HG03139 (cell line): ENCODE measurements at regions not wholly inside any gene's neighbourhood (a gene's known extent, or its start where the extent isn't known, plus 50 kb on each side); places are given as distances from the start of the nearest gene placed in this dataset.

Experiments used
- ATAC-seq: cut with Tn5 transposase; IDR thresholded peaks from one replicate; pipeline ENCODE4 v1.9.1; 2021; ENCODE audit not compliant: unreplicated experiment

DNA sequence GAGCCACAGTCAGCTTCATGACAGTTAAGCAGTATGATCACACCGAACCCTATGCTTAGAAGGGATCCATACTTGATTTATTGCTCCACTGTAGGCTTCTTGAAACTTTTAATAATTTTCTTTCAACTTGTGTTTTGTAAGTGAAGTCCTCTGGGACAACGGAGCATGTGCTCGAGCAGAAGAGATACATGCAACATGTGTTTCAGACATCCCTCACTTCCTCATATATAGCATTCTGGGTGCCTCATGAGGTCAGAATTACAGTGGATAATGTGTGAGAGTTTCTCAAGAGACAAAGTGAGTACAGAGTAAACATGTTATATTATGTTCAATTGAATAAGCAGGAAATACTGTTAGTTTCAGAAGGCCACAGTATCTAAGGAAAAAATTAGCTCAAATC lies 893.2 kb downstream of the FAT4 start:
- ATAC-seq = no peak

DNA sequence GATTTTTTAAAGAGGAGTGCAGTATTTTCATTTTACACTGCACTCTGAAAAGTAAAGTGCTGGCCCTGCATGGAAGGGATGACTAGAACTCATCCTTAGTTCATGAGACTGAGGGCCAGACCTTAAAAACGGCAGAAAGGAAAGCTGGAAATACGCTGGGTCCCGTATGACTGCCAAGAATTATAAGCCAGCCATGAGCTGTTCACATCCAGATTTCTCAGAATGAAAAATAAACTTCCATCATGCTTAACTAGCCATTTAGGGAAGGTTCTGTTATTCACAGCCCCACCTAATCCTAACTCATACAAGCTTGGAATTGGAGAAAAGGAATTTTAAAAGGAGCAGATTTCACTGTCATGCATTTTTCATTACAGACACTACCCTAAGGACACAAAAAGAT lies 894.4 kb downstream of the FAT4 start:
- ATAC-seq = no peak

DNA sequence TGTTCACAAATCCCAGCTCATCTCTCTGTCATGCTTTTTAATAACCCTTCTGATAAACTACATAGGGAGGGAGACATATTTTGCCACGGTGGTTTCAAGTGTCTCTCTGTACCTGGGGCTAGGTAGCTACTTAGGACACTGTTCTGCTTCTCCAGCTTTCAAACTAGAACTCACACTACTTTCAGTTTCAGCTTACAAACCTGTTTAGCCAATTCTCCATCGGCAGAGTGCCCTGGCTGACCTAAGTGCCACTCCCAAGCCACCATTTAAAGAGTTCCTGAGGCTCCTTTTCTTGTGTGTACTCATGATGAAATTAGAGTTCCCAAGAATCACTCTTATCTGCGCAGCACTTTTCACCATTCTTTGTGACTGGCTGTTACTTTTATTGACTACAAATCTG lies 899.2 kb downstream of the FAT4 start:
- ATAC-seq = no peak

DNA sequence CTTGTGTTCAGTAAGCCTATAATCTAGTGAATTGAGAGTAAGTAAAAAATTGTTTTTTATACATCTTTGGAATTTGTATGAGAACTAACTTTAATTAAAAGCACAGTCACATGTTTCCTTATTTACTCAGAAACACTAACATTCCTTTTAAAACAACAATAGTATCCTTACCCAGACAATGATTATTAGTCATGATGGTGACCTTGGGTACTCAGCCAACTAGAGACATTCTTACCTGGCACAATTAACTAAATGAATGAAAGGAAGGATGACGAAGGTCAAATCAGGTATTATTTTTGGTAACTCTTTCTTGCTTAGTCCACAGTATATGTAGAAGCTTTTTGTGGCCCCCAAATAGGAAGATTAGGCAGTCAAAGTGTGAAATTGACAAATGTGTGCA lies 901.0 kb downstream of the FAT4 start:
- ATAC-seq = no peak

DNA sequence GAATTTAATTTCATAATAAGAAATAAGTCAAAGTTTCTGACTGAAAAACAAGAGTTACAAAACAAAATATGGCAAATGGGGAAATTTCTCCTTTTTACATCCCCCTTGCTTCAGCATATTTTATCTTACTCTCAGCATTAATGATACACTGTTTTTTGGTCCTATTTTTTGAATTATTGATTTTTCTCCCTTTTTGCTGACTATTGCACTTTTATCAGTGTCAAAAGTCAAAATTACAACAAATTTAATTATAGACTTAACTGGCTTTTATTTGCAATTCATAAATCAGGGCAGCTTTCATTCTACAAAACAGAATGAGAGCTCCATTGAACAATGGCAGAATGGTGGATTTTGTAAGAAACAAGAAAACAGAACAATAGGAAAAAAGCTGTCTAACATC lies 901.9 kb downstream of the FAT4 start:
- no peak for ATAC-seq

DNA sequence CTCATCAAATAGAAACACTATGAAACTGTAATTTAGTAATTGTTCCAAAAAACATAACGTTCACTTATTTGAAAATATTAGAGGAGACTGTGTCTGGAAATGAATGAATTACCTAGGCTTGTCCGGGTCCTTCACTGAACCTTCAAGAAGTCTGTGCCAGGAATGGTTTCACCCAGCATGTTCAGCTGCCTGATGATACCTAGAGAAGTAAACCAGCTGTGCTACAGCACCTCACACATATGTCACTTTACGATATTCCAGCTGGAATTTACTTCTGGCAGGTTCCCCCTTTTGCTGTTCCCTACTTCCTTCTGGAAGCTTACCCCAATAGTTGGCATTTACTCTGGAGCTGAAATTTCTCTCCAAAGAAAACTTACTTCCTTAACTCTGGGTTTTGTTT lies 906.5 kb downstream of the FAT4 start:
- ATAC-seq = no peak

DNA sequence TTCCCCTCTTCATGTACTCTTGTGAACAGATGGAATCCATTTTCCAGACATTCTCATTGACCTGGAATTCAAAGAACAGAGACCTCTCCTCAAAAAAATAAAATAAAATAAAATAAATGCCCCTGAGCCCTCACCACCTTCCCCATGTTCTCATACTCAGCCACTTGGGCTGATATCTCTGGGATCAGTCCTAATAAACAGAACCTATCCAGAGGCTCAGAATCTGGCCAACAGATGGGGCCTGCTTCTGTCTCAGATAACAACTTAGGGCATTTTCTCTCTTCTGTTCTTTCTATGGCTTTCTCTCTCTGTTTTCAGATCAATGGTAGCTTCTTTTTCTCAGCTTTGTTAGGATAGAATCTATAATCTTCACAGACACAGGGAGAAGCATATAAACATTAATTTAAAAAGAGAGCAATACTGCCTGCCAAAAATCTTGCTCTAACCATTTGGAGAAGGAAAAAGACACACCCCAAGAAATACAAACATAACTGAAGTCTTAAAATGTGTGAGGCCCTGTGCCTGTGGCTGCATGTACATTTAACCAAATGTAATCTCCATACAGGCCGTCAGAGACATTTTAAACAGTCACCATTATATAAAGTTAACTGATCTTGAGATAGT lies 907.1 kb downstream of the FAT4 start:
- ATAC-seq = no peak

DNA sequence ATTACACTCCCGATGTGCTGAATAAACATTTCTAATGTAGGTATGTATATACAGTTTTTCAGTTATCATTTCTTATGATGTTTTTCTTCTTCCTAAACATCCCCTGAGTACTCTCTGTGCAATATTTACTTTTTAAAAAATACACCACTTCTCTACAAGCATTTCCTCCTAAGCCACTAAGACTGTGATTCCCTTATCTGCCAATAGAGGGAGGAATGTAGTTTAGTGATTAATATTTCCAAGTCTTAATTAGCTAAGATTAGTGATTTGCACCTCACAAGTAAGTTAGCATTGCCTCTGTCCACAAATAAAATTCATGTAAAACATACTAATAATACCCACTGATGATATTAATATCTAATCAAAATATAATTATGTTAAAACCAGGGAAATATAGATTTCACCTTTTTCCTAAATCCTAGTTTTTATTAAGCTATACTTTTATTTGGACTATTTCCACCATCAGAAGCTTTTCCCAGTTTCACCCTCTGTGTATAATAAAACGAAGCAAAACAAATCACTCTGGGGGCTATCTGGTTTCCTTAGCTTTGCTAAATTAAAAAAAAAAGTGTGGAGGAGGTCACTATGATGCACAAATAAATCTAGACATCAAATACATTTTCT lies 909.1 kb downstream of the FAT4 start:
- no peak for ATAC-seq

DNA sequence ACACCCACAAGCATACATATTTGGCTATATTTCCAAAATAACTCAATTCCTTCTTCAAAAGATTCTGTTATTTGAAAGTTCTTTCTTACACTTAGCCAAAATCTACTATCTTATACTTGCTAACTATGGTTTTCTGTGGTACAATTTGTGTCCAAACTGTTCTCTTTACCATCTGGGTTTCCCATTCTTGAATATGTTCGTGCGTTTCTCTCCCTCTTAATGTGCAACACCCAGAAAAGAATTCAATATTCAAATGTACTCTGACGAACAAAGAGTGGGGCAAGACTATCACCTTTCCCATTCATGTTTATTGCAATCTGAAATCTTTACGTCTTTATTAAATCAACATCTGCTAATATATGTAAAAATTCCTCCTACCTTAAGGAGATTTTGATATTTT lies 912.7 kb downstream of the FAT4 start:
- no peak for ATAC-seq

DNA sequence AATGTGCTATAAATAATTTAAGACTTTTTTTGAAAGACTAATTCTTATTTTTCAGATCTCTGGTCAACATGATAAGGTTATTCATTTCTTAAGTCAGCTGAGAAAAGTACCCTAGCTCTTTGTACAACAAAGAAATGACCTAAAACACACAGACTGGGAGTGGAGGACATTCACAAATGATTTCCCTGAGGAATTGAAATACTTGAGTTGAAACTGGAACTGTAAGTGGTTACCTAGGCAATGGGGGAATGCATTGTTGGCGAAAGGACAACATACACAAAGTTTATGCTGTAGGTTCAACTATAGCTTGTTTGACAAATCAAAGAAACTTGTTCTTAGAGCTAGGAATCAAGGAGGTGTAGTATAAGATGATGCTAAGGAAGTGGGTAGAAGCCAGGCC lies 915.5 kb downstream of the FAT4 start:
- ATAC-seq = no peak

DNA sequence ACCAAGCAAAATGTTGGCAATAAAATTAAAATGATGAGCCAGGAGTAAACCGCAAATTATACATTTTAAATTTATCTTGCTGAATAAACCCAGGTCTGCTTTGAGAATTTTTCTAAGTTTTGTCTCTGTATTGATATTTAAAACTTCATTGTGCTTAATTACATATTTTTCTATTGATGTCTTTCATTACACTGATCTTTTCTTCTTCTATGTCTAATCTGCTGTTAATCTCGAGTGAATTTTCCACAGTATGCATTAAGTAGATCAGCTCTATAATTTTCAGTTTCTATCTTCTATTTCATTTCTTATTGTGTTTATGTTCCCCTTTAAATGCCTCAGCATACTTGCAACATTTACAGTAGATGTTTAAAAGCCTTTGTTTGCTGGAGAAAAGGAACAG lies 918.7 kb downstream of the FAT4 start:
- ATAC-seq = no peak

DNA sequence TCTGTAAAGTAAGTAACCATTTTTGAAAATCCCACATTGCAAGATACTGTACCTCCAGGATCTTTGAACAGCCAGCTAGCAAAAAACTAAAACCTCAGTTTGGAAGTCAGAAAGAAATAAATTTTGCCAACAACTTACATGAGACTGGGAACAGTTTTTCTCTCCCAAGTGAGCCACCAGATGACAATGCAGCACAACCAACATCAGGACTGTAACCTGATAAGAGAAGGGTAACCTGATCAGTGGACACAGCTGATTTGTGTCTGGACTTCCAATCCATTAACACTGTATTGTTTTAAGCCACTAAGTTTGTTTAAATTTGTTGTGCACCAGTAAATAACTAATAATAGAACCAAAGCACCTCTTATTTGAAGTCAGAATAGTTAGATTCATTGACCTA lies 923.3 kb downstream of the FAT4 start:
- no peak for ATAC-seq

DNA sequence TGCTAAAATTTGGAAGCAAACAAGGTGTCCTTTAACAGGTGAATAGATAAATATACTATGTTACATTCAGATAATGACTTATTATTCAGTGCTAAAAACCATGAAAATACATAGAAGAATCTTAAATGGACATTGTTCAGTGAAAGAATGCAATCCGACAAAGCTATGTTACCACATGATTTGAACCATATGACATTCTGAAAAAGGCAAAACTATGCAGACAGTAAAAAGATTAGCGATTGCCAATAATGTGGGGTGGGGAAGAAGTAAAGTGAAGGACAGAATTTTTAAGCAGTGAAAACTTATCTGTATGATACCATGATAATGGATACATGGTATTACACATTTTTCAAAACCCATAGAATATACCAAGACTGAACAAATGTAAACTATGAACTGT lies 926.9 kb downstream of the FAT4 start:
- ATAC-seq = no peak

DNA sequence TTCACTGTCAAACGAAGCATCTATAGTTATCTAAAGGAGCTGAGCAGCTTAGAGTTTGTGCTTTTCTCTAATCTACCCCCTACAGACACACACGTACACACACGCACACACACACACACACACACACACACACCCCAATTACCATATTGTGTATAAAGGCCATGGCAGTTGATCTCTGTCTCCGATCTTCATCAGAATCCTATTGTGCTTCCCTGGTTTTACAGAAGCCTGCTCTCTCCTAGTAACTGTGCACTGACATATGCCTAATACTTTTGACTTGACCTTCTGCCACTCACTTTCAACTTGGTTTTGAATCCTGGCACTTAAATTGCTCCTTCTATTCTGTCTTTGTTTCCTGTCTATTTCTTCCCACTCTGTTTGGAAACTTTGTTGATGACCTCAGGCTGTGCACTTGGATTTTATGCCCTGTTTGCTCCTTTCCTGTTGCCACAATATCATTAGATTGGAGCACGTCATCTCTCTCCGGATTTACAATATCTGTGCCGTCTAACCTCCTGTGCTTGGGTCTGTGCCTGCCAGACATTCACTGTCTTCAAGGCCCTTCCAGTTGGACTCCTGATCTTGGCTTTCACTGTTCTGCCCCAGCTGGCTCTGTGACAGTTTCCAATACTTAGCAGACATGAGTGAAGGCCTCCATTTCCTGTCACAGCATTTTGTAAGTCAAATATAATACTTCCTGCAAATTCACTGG lies 928.1 kb downstream of the FAT4 start:
- ATAC-seq = no peak

DNA sequence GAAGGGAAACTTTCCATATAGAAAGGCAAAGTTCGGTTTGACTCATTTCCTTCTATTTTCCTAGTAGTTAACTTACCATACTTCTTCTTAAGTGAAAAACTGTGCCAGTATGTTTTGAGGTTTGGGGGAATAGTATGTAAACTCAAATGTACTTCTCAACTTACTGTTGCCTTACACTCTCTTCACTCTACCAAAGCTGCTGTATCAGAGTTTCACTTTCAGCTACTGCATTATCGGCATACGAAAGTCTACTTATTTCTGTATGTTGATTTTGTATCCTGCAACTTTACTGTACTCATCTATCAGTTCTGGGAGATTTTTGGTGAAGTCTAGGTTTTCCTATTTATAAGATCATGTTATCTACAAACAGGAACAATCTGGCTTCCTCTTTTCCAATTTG lies 932.7 kb downstream of the FAT4 start:
- no peak for ATAC-seq

DNA sequence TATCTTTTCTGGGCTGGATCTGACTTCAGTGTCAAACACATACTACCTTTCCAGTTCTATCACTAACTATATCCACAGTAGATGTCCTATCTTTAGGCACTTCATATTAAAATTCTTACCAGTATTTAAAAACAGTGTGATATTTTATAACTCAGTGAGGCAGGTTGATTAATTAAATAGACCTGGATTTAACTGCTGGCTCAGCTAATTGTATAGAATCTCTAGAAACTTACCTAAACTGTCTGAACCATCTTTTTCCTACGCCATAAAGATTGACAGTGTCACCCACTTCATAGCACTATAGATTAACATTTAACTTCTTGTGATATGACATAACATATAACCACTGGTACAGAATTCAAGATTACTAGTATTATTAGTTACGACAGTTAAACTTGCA lies 935.3 kb downstream of the FAT4 start:
- no peak for ATAC-seq

DNA sequence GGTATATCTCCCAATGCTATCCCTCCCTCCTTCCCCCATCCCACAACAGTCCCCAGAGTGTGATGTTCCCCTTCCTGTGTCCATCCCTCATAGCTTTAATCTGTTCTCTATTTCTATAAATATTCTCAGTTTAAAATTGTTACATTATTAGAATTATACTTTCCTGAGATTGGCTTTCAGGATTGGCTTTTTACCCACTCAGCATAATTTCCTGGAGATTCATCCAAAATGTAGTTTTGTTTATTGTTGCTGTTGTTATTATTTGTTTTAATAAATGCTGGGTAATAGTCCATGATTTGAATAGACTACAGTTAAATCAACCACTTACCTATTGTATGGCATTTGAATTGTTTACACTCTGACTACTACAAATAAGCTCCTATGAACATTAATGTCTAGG lies 936.4 kb downstream of the FAT4 start:
- no peak for ATAC-seq

DNA sequence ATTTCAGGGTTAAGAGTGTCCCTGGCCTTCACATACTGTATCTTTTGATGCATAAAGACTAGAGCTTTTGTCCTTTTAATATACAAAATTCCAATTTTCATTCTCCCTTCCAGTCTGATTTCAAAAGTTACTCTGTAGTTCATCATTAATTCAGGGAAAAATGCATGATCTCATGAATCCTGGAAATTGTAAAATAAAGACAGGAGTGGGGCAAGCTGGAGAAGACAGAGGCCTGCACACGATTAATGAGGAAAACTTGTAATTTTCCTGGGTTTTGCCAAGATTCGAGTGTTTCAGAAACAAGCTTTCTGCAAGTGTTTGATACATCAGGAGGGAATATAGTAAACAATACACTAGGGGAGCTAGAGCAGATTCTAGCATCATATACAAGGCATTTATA lies 947.9 kb downstream of the FAT4 start:
- ATAC-seq = no peak

DNA sequence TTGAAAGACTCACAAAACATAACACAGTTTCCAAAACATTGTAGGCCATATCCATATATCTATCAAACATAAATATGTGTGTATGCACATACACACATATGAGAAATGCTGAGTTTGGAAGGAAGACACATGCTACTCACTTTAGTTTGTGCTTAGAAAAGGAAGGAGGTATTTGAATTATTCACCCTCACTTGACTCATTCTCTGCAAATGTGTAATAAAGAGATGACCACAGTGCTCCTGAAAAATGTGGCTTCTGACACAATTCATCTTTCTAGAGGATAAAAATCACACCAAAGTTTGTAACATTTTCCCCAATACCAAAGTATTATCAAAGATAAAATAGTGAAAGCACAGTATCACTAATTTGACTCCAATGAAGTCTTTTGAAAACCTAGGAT lies 950.1 kb downstream of the FAT4 start:
- ATAC-seq = no peak

DNA sequence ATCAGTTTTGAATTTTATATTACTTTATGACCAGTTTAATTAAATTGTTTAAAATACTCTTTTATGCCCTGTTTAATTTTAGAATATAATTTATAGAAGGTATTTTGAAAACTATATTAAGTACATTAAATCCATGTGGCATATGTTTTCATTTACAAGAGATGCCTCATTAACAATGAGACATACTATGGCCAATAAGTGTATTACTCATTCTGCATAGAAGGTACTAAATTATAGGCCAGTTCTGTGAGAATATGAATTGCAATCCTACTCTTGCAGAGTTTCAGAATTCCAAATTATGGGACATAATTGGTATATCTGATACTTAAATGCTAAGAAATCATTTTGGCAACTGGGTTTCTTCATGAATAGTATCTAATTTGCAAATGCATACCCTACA lies 951.1 kb downstream of the FAT4 start:
- ATAC-seq = no peak

DNA sequence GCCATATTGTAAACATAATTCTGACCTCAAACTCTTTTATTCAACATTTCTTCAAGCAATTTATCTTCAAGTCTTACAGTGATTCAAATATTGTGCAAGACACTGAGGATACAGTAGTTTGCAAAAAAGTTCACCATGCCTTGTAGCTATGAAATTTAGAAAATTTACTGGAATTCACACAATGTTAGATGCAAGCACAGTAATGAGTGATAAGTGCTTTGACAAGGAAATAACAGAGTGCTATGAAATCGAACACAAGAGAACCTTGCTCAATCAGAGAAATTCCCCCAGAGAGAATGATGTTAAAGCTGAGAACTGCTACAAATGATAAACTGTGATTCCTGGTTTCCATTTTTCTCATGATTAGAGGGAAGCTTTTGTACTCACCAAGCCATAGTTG lies 952.9 kb downstream of the FAT4 start:
- ATAC-seq = no peak

DNA sequence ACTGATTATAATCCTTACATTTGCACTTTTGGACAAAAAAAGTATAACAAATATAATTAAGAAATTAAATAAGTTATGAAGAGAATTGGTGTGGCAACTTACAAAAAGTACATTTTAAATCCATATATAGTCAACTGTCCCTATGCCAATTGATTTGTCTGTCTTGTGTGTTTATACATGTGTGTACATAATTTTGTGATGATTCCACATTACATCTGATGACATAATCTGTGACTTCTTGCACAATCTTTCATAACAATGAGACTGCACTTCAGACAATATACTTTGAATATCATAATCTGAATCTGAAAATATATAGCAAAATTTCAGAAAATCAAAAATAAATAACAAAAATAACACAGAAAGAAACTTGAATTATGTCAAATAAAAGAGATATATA lies 953.4 kb downstream of the FAT4 start:
- ATAC-seq = no peak

DNA sequence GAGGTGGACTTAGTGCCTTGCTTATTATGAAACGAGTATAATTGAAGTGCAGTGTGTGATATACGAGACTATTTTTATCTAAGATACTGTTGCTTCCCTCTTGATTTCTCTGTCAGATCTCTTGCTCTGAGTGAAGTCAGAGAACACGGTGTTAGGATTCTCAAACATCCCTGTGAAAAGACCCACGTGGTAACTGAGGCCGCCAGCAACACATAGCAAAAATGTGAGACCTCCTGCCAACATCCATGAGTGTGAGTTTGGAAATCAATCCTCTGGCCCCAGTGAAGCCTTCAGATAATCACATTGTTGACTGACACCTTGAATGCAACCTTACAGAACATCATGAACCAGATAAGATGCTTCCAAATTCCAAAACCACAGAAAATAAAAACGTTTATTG lies 954.4 kb downstream of the FAT4 start:
- ATAC-seq = no peak
